Hepatocyte (in vitro differentiated cells): ENCODE measurements at regions not wholly inside any gene's neighbourhood (a gene's known extent, or its start where the extent isn't known, plus 50 kb on each side); places are given as distances from the start of the nearest gene placed in this dataset.

Source experiments
- CTCF ChIP-seq: fragments of 200-600 bp; sonication (generic); IDR thresholded peaks from 2 replicates; pipeline ENCODE4 v1.5.1; 2016; ENCODE audit warnings: antibody characterized with exemption, mild to moderate bottlenecking; ENCODE audit not compliant: poor library complexity
- EZH2 ChIP-seq: fragments of 200-600 bp; sonication (generic); IDR thresholded peaks from 2 replicates; pipeline ENCODE4 v1.6.1; 2016; ENCODE audit warnings: antibody characterized with exemption, mild to moderate bottlenecking, borderline replicate concordance
- EZH2phosphoT487 ChIP-seq: fragments of 200-600 bp; sonication (generic); IDR thresholded peaks from one replicate; pipeline ENCODE4 v1.6.1; 2018; ENCODE audit warnings: antibody characterized with exemption, mild to moderate bottlenecking, low read depth, moderate library complexity; ENCODE audit not compliant: unreplicated experiment, severe bottlenecking

- TF ChIP-seq CTCF (no peak), EZH2 (no peak), EZH2phosphoT487 (no peak)
Observed at GRCh38 chr7:52502281-52502680, 533.2 kb upstream of the POM121L12 start.
